Mesenchymal stem cell (in vitro differentiated cells and primary cell): ENCODE measurements at regions not wholly inside any gene's neighbourhood (a gene's known extent, or its start where the extent isn't known, plus 50 kb on each side); places are given as distances from the start of the nearest gene placed in this dataset.

Experiments
- DNase-seq: peaks from one replicate; pipeline ENCODE4 v3.0.0-alpha.2; 2013
- H2AFZ ChIP-seq: one replicate; pipeline ENCODE4 v1.6.1; 2013; ENCODE audit warnings: low read depth, mild to moderate bottlenecking, control low read depth, inconsistent platforms, low read length, moderate library complexity
- H2AK5ac ChIP-seq: 2 replicates; pipeline ENCODE4 v1.6.1; 2013; ENCODE audit warnings: low read length, moderate library complexity, mild to moderate bottlenecking, inconsistent platforms; ENCODE audit not compliant: severe bottlenecking
- H2BK120ac ChIP-seq: one replicate; pipeline ENCODE4 v1.6.1; 2013; ENCODE audit warnings: low read depth, mild to moderate bottlenecking, inconsistent platforms, low read length, moderate library complexity
- H2BK12ac ChIP-seq, 2 experiments: one replicate each; pipeline ENCODE4 v1.6.1; 2013; ENCODE audit warnings: inconsistent platforms in 2 of 2, low read length in 2 of 2, mild to moderate bottlenecking in 2 of 2, moderate library complexity in 2 of 2, control low read depth in 1 of 2
- H2BK15ac ChIP-seq: one replicate; pipeline ENCODE4 v1.6.1; 2013; ENCODE audit warnings: mild to moderate bottlenecking, low read depth, inconsistent platforms; ENCODE audit not compliant: poor library complexity, severe bottlenecking
- H2BK5ac ChIP-seq: 2 replicates; pipeline ENCODE4 v1.6.1; 2013; ENCODE audit warnings: low read depth, mild to moderate bottlenecking, low read length, control low read depth, inconsistent platforms; ENCODE audit not compliant: poor library complexity, severe bottlenecking
- H3K14ac ChIP-seq, 2 experiments: one replicate each; pipeline ENCODE4 v1.6.1; 2013; ENCODE audit warnings: inconsistent platforms in 2 of 2, low read length in 2 of 2, control low read depth in 1 of 2, mild to moderate bottlenecking in 1 of 2, moderate library complexity in 1 of 2
- H3K18ac ChIP-seq, 2 experiments: one replicate each; pipeline ENCODE4 v1.6.1; 2013; ENCODE audit warnings: inconsistent platforms in 2 of 2, low read length in 2 of 2, control low read depth in 1 of 2, low read depth in 1 of 2, mild to moderate bottlenecking in 1 of 2
- H3K23ac ChIP-seq, 2 experiments: one replicate each; pipeline ENCODE4 v1.6.1; 2013; ENCODE audit warnings: inconsistent platforms in 2 of 2, low read length in 2 of 2, mild to moderate bottlenecking in 2 of 2, moderate library complexity in 2 of 2, control low read depth in 1 of 2
- H3K27ac ChIP-seq: 2 replicates; pipeline ENCODE4 v1.5.1; 2013; ENCODE audit warnings: mild to moderate bottlenecking, moderate library complexity, low read length, control low read depth, inconsistent platforms; ENCODE audit not compliant: poor library complexity, severe bottlenecking
- H3K27me3 ChIP-seq, 2 experiments: 2 replicates each; pipeline versions ENCODE4 v1.6.1 to v1.7.0; 2013; ENCODE audit warnings: low read length in 2 of 2, mild to moderate bottlenecking in 2 of 2, moderate library complexity in 2 of 2, control low read depth in 1 of 2, inconsistent platforms in 1 of 2; ENCODE audit not compliant: control insufficient read depth in 1 of 2, insufficient read depth in 1 of 2
- H3K36me3 ChIP-seq, 2 experiments: 2 replicates each; pipeline versions ENCODE4 v1.6.1 to v1.7.0; 2013; ENCODE audit warnings: low read length in 2 of 2, control low read depth in 1 of 2, inconsistent platforms in 1 of 2, low read depth in 1 of 2, mild to moderate bottlenecking in 1 of 2; ENCODE audit not compliant: insufficient read depth in 2 of 2, control insufficient read depth in 1 of 2
- H3K4ac ChIP-seq, 2 experiments: one replicate each; pipeline ENCODE4 v1.6.1; 2013; ENCODE audit warnings: inconsistent platforms in 2 of 2, low read length in 2 of 2, mild to moderate bottlenecking in 2 of 2, moderate library complexity in 2 of 2, control low read depth in 1 of 2, low read depth in 1 of 2
- H3K4me1 ChIP-seq: 2 replicates; pipeline ENCODE4 v1.6.1; 2013; ENCODE audit warnings: low read depth, low read length, control low read depth; ENCODE audit not compliant: control insufficient read depth, insufficient read depth
- H3K4me2 ChIP-seq: 2 replicates; pipeline ENCODE4 v1.6.1; 2013; ENCODE audit warnings: low read length, mild to moderate bottlenecking, inconsistent platforms; ENCODE audit not compliant: poor library complexity, severe bottlenecking
- H3K4me3 ChIP-seq, 2 experiments: 2 replicates each; pipeline versions ENCODE4 v1.5.1 to v1.7.0; 2013; ENCODE audit warnings: low read length in 2 of 2, mild to moderate bottlenecking in 2 of 2, control low read depth in 1 of 2, low read depth in 1 of 2; ENCODE audit not compliant: insufficient read depth in 1 of 2
- H3K79me1 ChIP-seq: replicated peaks from 2 replicates; pipeline ENCODE4 v1.6.1; 2013; ENCODE audit warnings: mild to moderate bottlenecking, control low read depth, low read length, inconsistent platforms; ENCODE audit not compliant: poor library complexity, severe bottlenecking
- H3K9ac ChIP-seq: 2 replicates; pipeline ENCODE4 v1.7.0; 2013; ENCODE audit warnings: mild to moderate bottlenecking, low read length, moderate library complexity
- H3K9me3 ChIP-seq: 2 replicates; pipeline ENCODE4 v1.7.0; 2013; ENCODE audit warnings: mild to moderate bottlenecking, low read length; ENCODE audit not compliant: control insufficient read depth
- H4K8ac ChIP-seq: one replicate; pipeline ENCODE4 v1.6.1; 2013; ENCODE audit warnings: inconsistent platforms, mild to moderate bottlenecking, low read length, moderate library complexity
- H4K91ac ChIP-seq: one replicate; pipeline ENCODE4 v1.6.1; 2013; ENCODE audit warnings: mild to moderate bottlenecking, low read length, inconsistent platforms
- WGBS: methylation state at CpG from one replicate; pipeline ENCODE4 v1.1.7; 2013; ENCODE audit warnings: mixed read lengths; 5-methylcytosine and 5-hydroxymethylcytosine counted together

GRCh38 chr1:48093696-48094528 lies 96.7 kb upstream of the TRABD2B start:
- Histone ChIP-seq H3K4me3 (no peak overlapping the region), H3K14ac (no peak overlapping the region), H2BK5ac (no peak overlapping the region), H2BK15ac (no peak overlapping the region), H3K27ac (no peak overlapping the region), H3K4ac (no peak overlapping the region), H3K18ac (no peak overlapping the region), H3K36me3 (no peaks in the 10 kb centered on the region), H3K4me1 (no peaks in the 10 kb centered on the region), H3K79me1 (no peaks in the 10 kb centered on the region), H2AK5ac (no peak overlapping the region), H2BK12ac (no peak overlapping the region), H3K9ac (no peak overlapping the region), H4K8ac (no peak overlapping the region), H3K9me3 (no peaks in the 10 kb centered on the region), H4K91ac (no peak overlapping the region), H2AFZ (no peak overlapping the region), H2BK120ac (no peak overlapping the region), H3K27me3 (peaks cover 0 to 64% of the 10 kb centered on the region in 2 experiments), H3K4me2 (no peak overlapping the region), H3K23ac (no peak overlapping the region)
- peak; percentile 14 for DNase-seq
- WGBS, result 49% methylated on average over 23 of the region's 24 CpGs

GRCh38 chr1:48093147-48093546 lies 96.0 kb upstream of the TRABD2B start:
- Histone ChIP-seq H3K14ac (no peak overlapping the region), H3K27me3 (peaks cover 0 to 57% of the 10 kb centered on the region in 2 experiments), H2BK15ac (no peak overlapping the region), H2AFZ (no peak overlapping the region), H3K4me2 (no peak overlapping the region), H3K4me1 (no peaks in the 10 kb centered on the region), H4K8ac (no peak overlapping the region), H3K4me3 (no peak overlapping the region), H3K36me3 (no peaks in the 10 kb centered on the region), H3K9ac (no peak overlapping the region), H3K27ac (no peak overlapping the region), H2BK5ac (no peak overlapping the region), H3K4ac (no peak overlapping the region), H3K9me3 (no peaks in the 10 kb centered on the region), H4K91ac (no peak overlapping the region), H3K23ac (no peak overlapping the region), H2BK120ac (no peak overlapping the region), H2AK5ac (no peak overlapping the region), H2BK12ac (no peak overlapping the region), H3K79me1 (no peaks in the 10 kb centered on the region), H3K18ac (no peak overlapping the region)
- no peak for DNase-seq
- 84% methylated on average over 5 of the region's 8 CpGs for WGBS

GRCh38 chr1:48092401-48092800 lies 95.2 kb upstream of the TRABD2B start:
- Histone ChIP-seq H2AFZ (no peak overlapping the region), H3K4me3 (no peak overlapping the region), H3K36me3 (no peaks in the 10 kb centered on the region), H4K8ac (no peak overlapping the region), H2BK120ac (no peak overlapping the region), H2BK5ac (no peak overlapping the region), H4K91ac (no peak overlapping the region), H2BK15ac (no peak overlapping the region), H3K9ac (no peak overlapping the region), H3K4me1 (no peaks in the 10 kb centered on the region), H3K4me2 (no peak overlapping the region), H3K4ac (no peak overlapping the region), H3K9me3 (no peaks in the 10 kb centered on the region), H3K23ac (no peak overlapping the region), H2BK12ac (no peak overlapping the region), H3K14ac (no peak overlapping the region), H3K27me3 (peaks cover 0 to 52% of the 10 kb centered on the region in 2 experiments), H3K27ac (no peak overlapping the region), H3K18ac (no peak overlapping the region), H2AK5ac (no peak overlapping the region), H3K79me1 (no peaks in the 10 kb centered on the region)
- no peak for DNase-seq
- WGBS, result 78% methylated on average over 7 of the region's 7 CpGs

GRCh38 chr1:48089356-48089891 lies 92.2 kb upstream of the TRABD2B start:
- Histone ChIP-seq H3K18ac (no peak overlapping the region), H2BK5ac (no peak overlapping the region), H4K91ac (no peak overlapping the region), H3K36me3 (no peaks in the 10 kb centered on the region), H3K9ac (no peak overlapping the region), H3K4me3 (no peak overlapping the region), H3K4me1 (no peaks in the 10 kb centered on the region), H3K14ac (no peak overlapping the region), H3K4ac (no peak overlapping the region), H2BK15ac (no peak overlapping the region), H2AFZ (no peak overlapping the region), H3K9me3 (no peaks in the 10 kb centered on the region), H2BK120ac (no peak overlapping the region), H3K23ac (no peak overlapping the region), H2BK12ac (no peak overlapping the region), H4K8ac (no peak overlapping the region), H3K27ac (no peak overlapping the region), H3K4me2 (no peak overlapping the region), H3K79me1 (no peaks in the 10 kb centered on the region), H3K27me3 (peaks cover 0 to 64% of the 10 kb centered on the region in 2 experiments), H2AK5ac (no peak overlapping the region)
- DNase-seq, result no peak
- 94% methylated on average over 25 of the region's 26 CpGs for WGBS
